ENCODE measurements at regions not wholly inside any gene's neighbourhood (a gene's known extent, or its start where the extent isn't known, plus 50 kb on each side); places are given as distances from the start of the nearest gene placed in this dataset.

GRCh38 chr2:239883326-239884050 is 141.7 kb downstream of the NDUFA10 start:
- no peak for TF ChIP-seq CTCF (conservative IDR thresholded peaks at IDR 0.05; ENCODE audit: low read length)
- no peak overlapping the region for H3K4me3 ChIP-seq (ENCODE audit: low read length)
- no peak for DNase-seq (ENCODE audit: low read depth)

GRCh38 chr2:239882781-239883180 is 142.4 kb downstream of the NDUFA10 start:
- no peak for DNase-seq (ENCODE audit: low read depth)
- no peak for TF ChIP-seq CTCF (conservative IDR thresholded peaks at IDR 0.05; ENCODE audit: low read length)

GRCh38 chr2:239882331-239882732 is 142.8 kb downstream of the NDUFA10 start:
- H3K4me3 ChIP-seq (ENCODE audit: low read length), result no peak overlapping the region

More at GRCh38 chr2:239882781-239883180, 142.4 kb downstream of the NDUFA10 start:
- H3K4me3 ChIP-seq (ENCODE audit: low read length), result no peak overlapping the region

GRCh38 chr2:239881561-239882320 is 143.4 kb downstream of the NDUFA10 start:
- H3K4me3 ChIP-seq (ENCODE audit: low read length), result no peak overlapping the region
- no peak for TF ChIP-seq CTCF (conservative IDR thresholded peaks at IDR 0.05; ENCODE audit: low read length)
- peak; percentile 35 for DNase-seq (ENCODE audit: low read depth)

More at GRCh38 chr2:239882331-239882732, 142.8 kb downstream of the NDUFA10 start:
- TF ChIP-seq CTCF (conservative IDR thresholded peaks at IDR 0.05; ENCODE audit: low read length), result peak; percentile 57
- DNase-seq (ENCODE audit: low read depth), result peak; percentile 24

GRCh38 chr2:239881031-239881471 is 144.1 kb downstream of the NDUFA10 start:
- no peak for DNase-seq (ENCODE audit: low read depth)
- H3K4me3 ChIP-seq (ENCODE audit: low read length), result no peak overlapping the region
- TF ChIP-seq CTCF (conservative IDR thresholded peaks at IDR 0.05; ENCODE audit: low read length), result no peak

GRCh38 chr2:239880396-239880795 is 144.7 kb downstream of the NDUFA10 start:
- TF ChIP-seq CTCF (conservative IDR thresholded peaks at IDR 0.05; ENCODE audit: low read length), result no peak
- DNase-seq (ENCODE audit: low read depth), result no peak
- H3K4me3 ChIP-seq (ENCODE audit: low read length), result no peak overlapping the region
